Brain microvascular endothelial cell (primary cell): ENCODE measurements at regions not wholly inside any gene's neighbourhood (a gene's known extent, or its start where the extent isn't known, plus 50 kb on each side); places are given as distances from the start of the nearest gene placed in this dataset.

ENCODE experiments used
- DNase-seq: peaks from one replicate; pipeline ENCODE4 v3.0.0-alpha.2; 2020
- H3K27ac ChIP-seq: fragments of 250-450 bp; sonication (Bioruptor Pico); 2 replicates; pipeline ENCODE4 v1.5.1; 2020; ENCODE audit warnings: mild to moderate bottlenecking, moderate library complexity
- H3K27me3 ChIP-seq: fragments of 250-450 bp; sonication (Bioruptor Pico); replicated peaks from 2 replicates; pipeline ENCODE4 v1.5.1; 2020; ENCODE audit warnings: mild to moderate bottlenecking
- H3K36me3 ChIP-seq: fragments of 250-450 bp; sonication (Bioruptor Pico); replicated peaks from 2 replicates; pipeline ENCODE4 v1.5.1; 2020; ENCODE audit warnings: mild to moderate bottlenecking
- H3K4me3 ChIP-seq: 2 replicates; pipeline ENCODE4 v1.5.1; 2011; ENCODE audit warnings: low read depth, mild to moderate bottlenecking, control low read depth, low read length, moderate library complexity
- in situ Hi-C: cut with HindIII; loops from 2 replicates; pipeline ENCODE4 v1.10.0; 2017; ENCODE audit warnings: low sequenced_read_pairs, low pct_ligation_motif_present
- TF ChIP-seq, protein P1 (sequence below): IDR thresholded peaks from 2 replicates; pipeline ENCODE4 v1.5.1; 2011; ENCODE audit warnings: low read depth, mild to moderate bottlenecking, moderate library complexity, low read length, control low read depth, inconsistent platforms; ENCODE audit errors: missing control alignments

DNA sequence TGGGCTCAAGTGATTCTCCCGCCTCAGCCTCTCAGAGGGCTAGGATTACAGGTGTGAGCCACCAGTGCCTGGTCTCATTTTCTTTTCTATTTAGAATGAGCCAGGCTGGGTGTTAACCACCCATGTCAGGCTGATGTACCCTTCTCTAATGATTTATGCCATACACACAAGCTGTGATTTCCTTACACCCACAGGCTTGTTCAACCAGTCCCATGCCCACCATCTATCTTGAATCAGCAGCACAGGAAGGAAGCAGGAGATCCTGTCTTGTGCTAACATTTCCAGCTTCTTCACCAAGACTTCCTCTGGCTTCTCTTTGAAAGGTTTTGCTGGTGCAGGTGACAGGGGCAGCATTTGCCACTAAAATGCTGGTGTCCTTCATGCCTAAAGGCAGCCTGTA lies 176.4 kb downstream of the GATA3 start:
- Histone ChIP-seq H3K27ac (no peak overlapping the region), H3K4me3 (no peak overlapping the region), H3K27me3 (no peaks in the 10 kb centered on the region), H3K36me3 (no peaks in the 10 kb centered on the region)
- no peak for DNase-seq
- TF ChIP-seq, protein P1, sequence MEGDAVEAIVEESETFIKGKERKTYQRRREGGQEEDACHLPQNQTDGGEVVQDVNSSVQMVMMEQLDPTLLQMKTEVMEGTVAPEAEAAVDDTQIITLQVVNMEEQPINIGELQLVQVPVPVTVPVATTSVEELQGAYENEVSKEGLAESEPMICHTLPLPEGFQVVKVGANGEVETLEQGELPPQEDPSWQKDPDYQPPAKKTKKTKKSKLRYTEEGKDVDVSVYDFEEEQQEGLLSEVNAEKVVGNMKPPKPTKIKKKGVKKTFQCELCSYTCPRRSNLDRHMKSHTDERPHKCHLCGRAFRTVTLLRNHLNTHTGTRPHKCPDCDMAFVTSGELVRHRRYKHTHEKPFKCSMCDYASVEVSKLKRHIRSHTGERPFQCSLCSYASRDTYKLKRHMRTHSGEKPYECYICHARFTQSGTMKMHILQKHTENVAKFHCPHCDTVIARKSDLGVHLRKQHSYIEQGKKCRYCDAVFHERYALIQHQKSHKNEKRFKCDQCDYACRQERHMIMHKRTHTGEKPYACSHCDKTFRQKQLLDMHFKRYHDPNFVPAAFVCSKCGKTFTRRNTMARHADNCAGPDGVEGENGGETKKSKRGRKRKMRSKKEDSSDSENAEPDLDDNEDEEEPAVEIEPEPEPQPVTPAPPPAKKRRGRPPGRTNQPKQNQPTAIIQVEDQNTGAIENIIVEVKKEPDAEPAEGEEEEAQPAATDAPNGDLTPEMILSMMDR = no peak
- in situ Hi-C loops = no loop called here

DNA sequence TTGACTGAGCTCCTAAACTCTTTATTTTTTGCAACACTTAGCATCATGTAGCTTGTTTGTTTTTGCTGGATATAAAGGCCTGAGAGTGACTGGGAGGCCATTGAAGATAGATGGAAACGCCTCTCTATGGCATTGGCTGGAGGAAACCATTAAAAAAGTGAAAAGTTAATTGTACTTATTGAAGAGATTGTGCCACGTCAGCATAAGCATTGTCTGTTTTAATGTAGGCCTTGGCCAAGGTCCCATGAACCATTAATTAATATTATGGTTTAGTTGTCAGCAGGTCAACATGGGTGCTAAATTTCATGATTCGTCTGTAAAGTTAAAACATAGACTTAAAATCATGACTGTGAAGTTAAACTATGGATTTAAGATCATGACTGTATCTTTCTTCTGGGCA lies 178.6 kb downstream of the GATA3 start:
- Histone ChIP-seq H3K4me3 (no peak overlapping the region), H3K27ac (no peak overlapping the region), H3K27me3 (no peaks in the 10 kb centered on the region), H3K36me3 (no peaks in the 10 kb centered on the region)
- no peak for DNase-seq
- TF ChIP-seq, protein P1 = no peak
- in situ Hi-C loops = no loop called here

DNA sequence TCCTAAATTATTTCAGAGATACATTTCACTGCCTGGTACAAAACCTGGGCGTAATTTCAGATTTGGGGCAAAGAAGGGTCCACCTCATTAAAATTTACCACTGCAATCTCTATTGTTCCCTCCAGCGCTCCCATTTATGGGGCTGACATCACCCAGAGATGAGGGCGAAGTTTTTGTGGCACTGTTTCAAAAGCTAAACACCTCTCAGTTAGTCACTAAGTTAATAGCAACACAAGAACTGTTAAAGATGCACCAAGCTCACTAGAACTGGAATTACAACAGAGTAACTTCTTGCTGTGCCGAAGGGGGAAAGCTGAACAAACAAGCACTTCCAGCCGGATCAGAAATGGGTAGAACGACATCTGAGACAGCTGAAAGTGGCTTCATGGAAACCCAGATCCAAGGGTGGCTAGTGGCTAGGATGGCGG lies 179.4 kb downstream of the GATA3 start:
- no peak for DNase-seq
- Histone ChIP-seq H3K36me3 (no peaks in the 10 kb centered on the region), H3K4me3 (no peak overlapping the region), H3K27ac (no peak overlapping the region), H3K27me3 (no peaks in the 10 kb centered on the region)
- in situ Hi-C loops = no loop called here
- TF ChIP-seq, protein P1 = no peak

DNA sequence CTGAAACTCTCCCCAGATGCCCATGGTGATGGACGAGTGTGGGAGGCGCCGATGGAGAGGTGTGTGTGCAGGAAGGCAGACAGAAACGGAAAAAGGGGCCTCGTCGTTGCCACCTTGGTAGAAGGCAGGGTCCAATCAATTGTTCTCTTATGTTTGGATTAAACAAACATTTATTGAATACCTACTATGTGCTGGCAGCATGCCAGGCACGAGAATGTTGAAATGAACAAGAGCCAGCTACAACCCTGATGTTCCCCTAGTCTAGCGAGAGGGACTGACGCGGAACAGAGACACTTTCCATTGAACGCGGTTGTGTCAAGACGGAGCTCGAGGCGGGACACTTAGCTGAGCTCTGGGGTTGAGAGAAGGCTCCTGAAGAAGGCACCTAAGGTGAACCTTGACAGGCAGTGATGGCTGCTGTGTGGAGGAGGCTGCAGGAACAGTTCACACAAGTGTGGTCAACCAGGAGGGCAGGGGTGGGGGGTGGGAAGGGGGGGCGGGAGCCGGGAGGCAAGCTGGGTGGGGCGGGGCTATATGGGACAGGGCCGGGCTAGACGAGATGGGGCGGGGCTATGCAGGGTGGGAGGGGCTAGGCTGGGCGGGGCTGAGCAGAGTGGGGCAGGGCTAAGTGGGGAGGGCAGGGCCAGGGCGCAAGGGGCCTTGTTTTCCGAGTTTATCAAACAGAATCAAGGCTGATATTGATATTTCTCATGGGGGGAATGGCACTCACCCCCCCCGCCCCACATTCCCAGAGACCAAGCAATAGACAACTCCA lies 181.0 kb downstream of the GATA3 start:
- Histone ChIP-seq H3K27me3 (no peaks in the 10 kb centered on the region), H3K36me3 (no peaks in the 10 kb centered on the region), H3K27ac (no peak overlapping the region), H3K4me3 (no peak overlapping the region)
- no peak for DNase-seq
- TF ChIP-seq, protein P1 = no peak
- in situ Hi-C loops = no loop called here

DNA sequence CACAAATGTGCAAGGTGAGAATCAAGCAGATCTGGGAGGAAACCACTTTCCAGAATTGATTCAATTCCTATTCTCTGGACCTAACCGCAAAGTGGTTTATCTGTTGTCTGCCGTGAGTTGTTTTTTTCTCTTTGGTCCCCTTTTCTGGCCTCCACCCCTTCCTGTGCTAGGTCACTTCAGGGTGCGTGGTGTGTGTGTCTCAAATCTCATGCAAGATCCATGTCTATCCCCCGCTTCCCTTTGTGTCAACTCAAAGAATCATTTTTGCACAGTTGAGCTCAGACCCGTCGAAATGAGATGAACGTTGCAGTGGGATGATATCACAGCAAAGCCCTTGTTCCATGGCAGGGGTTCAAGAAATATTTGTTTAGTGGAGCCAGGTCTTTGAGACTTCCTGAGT lies 184.5 kb downstream of the GATA3 start:
- in situ Hi-C loops = no loop called here
- Histone ChIP-seq H3K27ac (no peak overlapping the region), H3K4me3 (no peak overlapping the region), H3K36me3 (no peaks in the 10 kb centered on the region), H3K27me3 (no peaks in the 10 kb centered on the region)
- TF ChIP-seq, protein P1 = no peak
- no peak for DNase-seq

DNA sequence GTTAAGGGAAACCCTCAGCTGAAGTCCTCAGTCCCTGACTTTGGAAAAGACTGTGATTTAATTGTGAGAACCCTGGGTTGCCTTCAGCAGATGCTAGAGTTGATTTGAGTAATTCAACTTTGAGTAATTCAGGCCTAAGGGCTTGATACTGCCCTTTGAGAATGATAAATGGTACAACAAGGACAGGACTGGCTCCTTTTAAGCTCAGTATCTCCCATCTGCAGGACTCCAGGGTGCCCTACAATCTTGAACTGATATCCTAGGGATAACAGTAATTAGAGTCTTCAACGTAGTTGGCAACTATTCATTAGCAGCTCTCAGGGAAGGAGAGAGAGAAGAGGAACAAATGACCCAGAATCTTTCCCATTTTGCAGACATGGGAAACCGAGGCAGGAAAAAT lies 186.4 kb downstream of the GATA3 start:
- no peak for DNase-seq
- TF ChIP-seq, protein P1 = no peak
- Histone ChIP-seq H3K27ac (no peak overlapping the region), H3K4me3 (no peak overlapping the region), H3K36me3 (no peaks in the 10 kb centered on the region), H3K27me3 (no peaks in the 10 kb centered on the region)
- in situ Hi-C loops = no loop called here
